Transverse colon (tissue), 3 donors: ENCODE measurements at regions not wholly inside any gene's neighbourhood (a gene's known extent, or its start where the extent isn't known, plus 50 kb on each side); places are given as distances from the start of the nearest gene placed in this dataset.

ENCODE experiments used
- EP300 ChIP-seq: sonication (generic); formaldehyde crosslinking; IDR thresholded peaks from one replicate; pipeline ENCODE4 v1.6.1; 2017; ENCODE audit warnings: antibody characterized with exemption, low read depth
- POLR2A ChIP-seq: fragments of 450-650 bp; IDR thresholded peaks from one replicate; pipeline ENCODE4 v1.6.1; 2016; ENCODE audit warnings: antibody characterized with exemption, mild to moderate bottlenecking, moderate library complexity
- TF ChIP-seq, protein P1 (sequence below), 5 experiments: fragments of 200-600 bp in 3 of 5; fragments of 450-650 bp in 2 of 5; sonication (generic) in 3 of 5; IDR thresholded peaks; 1 replicate in 2 of 5; 2 replicates in 3 of 5; pipeline ENCODE4 v1.5.1; 2016 to 2017; ENCODE audit warnings: antibody characterized with exemption in 5 of 5, inconsistent platforms in 3 of 5, mild to moderate bottlenecking in 2 of 5, moderate library complexity in 1 of 5

DNA sequence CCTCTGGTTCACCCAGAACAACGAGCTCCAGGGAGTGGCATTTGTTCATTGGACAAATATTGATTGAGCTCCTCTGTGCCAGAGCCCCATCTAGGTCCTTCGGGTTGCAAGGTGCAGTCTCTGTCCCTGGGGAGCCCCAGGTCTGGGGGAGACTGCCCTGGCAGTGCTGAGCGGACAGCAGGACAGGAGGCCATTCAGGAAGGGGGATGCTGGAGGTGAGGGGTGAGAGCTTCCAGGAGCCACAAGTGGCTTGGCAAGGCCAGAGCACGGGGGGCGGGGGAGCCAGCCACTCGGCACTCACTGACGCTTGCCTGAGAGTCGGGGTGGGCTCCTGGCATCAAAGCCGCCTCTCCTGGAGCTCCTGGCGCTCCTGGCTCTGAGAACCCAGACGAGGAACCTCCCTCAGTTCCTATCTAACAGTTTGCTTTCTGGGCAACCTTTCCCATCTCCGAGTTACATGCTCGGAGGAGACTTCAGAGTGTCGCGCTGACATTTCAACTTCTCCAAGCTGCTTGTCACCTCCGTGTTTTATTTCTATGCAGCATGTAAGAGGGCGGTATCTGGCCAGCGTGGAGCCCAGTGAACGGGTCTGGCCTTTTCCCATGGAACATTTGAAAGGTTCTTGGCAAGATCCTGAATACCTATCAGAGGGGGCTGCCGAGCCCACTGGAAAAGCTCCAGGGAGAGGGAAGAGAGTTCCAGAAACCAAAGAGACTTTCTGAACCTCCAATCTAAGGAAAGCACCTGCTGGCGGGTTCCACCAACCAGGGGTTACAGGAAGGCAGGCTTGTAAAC, 62.0 kb upstream of the BCL11B start:
- no peak for TF ChIP-seq POLR2A
- TF ChIP-seq, protein P1, sequence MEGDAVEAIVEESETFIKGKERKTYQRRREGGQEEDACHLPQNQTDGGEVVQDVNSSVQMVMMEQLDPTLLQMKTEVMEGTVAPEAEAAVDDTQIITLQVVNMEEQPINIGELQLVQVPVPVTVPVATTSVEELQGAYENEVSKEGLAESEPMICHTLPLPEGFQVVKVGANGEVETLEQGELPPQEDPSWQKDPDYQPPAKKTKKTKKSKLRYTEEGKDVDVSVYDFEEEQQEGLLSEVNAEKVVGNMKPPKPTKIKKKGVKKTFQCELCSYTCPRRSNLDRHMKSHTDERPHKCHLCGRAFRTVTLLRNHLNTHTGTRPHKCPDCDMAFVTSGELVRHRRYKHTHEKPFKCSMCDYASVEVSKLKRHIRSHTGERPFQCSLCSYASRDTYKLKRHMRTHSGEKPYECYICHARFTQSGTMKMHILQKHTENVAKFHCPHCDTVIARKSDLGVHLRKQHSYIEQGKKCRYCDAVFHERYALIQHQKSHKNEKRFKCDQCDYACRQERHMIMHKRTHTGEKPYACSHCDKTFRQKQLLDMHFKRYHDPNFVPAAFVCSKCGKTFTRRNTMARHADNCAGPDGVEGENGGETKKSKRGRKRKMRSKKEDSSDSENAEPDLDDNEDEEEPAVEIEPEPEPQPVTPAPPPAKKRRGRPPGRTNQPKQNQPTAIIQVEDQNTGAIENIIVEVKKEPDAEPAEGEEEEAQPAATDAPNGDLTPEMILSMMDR (IDR thresholded peaks at IDR 0.05), result no peak
- TF ChIP-seq EP300, result no peak
